Activated CD4-positive, alpha-beta T cell treated with anti-CD3 and anti-CD28 coated beads, Interleukin-2, amount 50 U/mL, for 4 hours (primary cell): ENCODE measurements at regions not wholly inside any gene's neighbourhood (a gene's known extent, or its start where the extent isn't known, plus 50 kb on each side); places are given as distances from the start of the nearest gene placed in this dataset.
A peak's percentile ranks its signal among the peaks of the same experiment; 100 is the strongest.

Source experiments
- DNase-seq, 2 experiments: peaks; one replicate each; pipeline ENCODE4 v3.0.0-alpha.2; 2020

- DNase-seq = no peak
Observed at GRCh38 chr6:11356404-11357155, 124.1 kb upstream of the NEDD9 start.

- peak; percentile 62 to 73 for DNase-seq
Observed at GRCh38 chr6:11353921-11354389, 121.5 kb upstream of the NEDD9 start.

DNA sequence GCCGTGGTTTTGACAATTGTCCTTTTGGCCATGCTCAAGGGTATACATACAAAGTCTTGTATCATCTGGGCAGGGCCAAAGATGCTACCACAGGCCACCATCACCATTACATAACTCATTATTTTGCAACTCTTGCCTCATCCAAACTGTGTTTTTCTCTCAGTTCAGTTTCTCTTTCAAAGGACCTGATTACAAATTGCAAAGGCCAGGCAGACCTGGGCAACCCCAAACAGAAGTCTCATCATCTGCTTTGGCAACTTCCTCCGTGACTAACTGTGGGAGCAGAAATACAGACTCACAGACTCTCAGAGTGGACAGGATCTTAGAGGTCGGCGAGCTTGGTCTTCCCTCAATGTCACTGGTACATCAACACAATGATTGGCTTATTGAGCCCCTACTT is 117.8 kb upstream of the NEDD9 start:
- DNase-seq = no peak

- no peak for DNase-seq
Observed at GRCh38 chr6:11349880-11350279, 117.4 kb upstream of the NEDD9 start.

DNA sequence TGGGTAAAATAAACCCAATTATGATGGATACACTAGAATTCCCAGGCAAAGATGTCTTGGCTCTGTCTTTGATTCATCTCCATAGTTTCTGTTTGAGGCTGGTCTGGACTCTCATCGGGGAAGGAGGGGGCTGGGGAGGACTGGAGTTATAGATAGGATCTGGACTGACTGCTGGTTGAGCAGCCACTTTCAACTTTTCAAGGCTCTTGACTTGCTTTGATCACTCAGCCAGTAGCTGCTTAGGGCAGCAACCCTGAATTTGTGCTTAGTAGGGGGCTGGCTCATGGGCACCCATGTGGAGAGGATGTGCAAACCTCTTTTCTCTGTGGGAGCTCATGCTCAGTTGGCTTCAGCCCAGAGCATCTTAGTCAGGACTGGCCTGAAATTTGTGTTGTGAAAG is 114.0 kb upstream of the NEDD9 start:
- no peak for DNase-seq

- no peak for DNase-seq
Observed at GRCh38 chr6:11345536-11345935, 113.1 kb upstream of the NEDD9 start.

DNA sequence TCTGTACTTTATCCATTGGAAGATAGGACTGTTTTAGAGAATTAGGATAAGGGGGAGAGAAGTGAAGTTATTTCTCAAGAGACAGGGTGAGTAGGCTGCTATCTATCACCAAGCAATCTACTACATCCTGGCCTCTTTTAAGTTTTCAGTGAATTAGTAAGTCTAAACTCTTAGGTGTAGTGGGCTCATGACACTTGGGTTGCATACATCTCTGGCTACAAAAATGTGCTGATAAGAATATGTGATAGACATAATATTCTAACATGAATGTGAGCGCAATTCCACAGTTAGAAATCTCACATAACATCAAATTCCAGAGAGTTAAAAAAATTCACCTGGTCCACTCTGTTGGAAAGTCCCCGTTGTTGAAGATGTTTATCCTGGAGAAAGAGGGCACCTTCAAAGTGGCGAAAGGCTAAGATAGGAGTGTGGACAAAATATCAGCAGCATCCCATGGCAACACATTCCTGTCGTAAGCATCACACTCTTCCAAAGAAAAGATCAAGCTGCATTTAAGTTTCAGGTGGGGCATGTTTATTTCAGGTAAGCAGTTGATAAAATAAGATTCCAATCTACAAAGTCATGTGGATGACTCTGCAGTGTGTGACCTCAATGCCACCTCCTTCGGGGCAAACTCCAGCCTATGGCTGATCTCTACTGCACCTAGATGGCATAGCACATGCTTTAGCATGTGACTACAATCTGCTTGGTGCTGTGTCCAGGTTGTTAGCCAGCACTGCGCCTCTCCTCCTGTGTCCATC is 111.7 kb upstream of the NEDD9 start:
- no peak for DNase-seq

GRCh38 chr6:11341867-11342266 is 109.4 kb upstream of the NEDD9 start:
- DNase-seq = no peak

DNA sequence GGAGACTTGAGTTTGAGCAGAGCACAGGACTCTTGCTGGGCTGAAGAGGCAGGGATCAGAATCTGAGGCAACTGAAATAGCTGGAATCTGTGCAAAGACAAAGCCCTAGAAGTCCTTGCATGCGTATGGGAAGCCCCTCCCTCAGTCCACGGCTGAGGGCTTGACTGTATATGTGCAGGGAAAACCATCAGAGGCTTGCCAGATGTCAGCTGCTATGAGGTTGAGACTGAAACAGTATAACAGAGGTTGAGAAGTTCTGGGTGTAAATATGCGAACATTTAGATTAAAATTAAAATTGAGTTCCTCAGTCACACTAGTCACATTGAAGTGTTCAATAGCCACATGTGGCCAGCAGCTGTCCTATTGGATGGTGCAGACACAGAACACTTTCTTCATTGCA is 108.8 kb upstream of the NEDD9 start:
- DNase-seq = no peak

DNA sequence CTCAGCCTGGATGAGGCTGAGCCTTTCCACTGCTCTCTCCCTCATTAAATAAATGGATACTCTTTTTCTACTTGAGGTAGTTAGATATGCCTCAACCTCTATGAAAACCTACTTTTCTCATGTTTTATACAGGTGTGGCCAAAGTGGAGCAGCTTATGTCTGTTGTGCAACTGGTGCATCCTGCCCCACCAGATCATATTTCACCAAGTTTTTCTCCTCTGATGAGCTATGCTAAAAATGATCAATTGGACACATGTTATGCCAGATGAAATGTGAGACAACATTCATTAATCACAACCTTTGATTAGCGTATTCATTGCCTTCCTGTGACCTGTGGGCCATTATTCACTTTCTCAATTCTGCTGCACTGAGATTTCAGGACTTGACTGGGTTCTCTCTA is 106.9 kb upstream of the NEDD9 start:
- DNase-seq = no peak

DNA sequence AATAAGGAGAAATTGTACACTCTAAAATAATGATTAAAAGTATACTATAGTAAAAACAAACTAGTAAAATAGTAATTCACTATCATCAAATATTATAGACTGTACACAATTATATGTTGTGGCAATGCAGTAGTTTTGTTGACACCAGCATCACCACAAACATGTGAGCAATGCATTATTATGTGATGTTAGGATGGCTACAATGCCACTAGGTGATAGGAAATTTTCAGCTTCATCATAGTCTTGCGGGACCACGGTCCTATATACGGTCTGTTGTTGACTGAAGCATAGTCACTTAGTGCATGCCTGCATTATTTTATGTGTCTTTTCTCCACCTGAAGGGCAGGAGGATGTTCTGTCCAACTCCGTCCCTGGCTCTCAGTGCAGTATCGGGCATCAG is 104.8 kb upstream of the NEDD9 start:
- no peak for DNase-seq

- no peak for DNase-seq
Observed at GRCh38 chr6:11335826-11336225, 103.4 kb upstream of the NEDD9 start.

- no peak for DNase-seq
Observed at GRCh38 chr6:11333132-11333849, 100.8 kb upstream of the NEDD9 start.

DNA sequence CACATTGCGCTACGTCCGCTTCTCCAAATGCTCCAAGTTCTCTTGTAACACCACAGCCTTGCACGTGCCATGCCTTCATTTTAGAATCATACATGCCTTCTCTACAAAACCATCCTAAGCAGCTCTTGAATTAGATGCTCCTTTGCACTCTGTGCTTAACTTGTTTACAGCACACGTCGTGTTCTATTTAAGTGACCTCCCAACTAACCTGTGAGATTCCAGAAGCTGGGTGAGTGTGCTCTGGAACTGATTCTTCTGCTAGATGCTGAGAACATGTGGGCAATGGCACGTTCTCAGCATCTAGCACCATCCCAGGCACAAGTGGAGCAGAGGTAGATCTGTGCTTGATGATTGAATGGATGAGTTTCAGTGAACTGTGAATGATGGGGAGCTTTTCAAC is 100.0 kb upstream of the NEDD9 start:
- DNase-seq = no peak

DNA sequence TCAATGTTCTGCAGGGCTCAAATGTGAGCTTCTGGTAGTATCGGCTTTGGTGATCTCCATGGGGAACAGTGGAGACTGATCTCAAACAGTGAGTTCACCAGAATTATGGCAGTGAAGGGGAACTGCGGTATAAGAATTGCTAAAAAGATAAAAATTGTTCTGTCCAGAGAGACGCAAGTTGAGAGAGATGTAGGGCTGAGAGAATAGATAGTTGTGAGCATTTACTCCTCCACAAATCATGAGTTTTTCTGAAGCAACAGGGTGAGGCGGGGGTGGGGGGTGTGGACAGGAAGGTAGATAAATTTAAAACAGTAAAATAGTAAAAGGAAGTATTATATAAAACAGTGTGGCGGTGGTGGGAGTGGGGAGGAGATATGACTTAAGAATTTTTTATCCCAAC is 98.6 kb upstream of the NEDD9 start:
- no peak for DNase-seq

DNA sequence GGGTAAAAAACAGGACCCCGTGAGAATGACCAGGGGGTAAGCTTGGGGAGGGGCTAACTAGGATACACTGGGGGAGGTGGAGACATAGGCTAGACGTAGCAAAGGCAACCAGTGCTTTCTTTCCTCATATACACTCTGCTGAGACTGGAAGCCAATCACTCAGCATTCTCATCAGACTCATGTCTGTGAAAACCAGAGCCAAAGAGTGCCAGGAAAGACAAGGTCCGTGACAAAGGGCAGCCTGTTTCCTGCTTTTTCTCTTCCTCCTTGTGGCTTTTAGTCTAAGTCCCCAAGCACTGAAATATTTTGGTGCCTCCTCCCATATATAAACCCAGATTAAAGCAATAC is 97.9 kb upstream of the NEDD9 start:
- no peak for DNase-seq

- no peak for DNase-seq
Observed at GRCh38 chr6:11329726-11330412, 97.4 kb upstream of the NEDD9 start.

GRCh38 chr6:11328613-11329247 is 96.3 kb upstream of the NEDD9 start:
- no peak for DNase-seq

DNA sequence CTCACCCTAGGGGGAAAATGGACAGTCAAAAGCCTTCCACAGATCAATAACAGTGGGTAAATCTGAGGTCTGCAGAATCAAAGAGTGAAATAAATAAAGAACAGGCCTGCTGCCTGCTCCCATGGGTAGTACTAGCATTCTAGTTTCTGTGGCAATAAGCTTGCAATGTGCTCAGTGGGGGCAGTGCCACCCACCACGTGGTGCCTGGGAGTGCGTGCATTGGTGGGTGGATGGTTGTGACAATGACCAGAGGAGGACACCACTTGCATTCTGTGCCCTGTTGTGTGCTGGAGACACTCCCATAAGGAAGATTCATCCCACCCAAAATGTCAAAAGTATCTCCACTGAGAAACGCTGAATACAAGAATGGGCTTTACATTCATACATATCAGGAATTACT is 95.5 kb upstream of the NEDD9 start:
- DNase-seq = no peak

DNA sequence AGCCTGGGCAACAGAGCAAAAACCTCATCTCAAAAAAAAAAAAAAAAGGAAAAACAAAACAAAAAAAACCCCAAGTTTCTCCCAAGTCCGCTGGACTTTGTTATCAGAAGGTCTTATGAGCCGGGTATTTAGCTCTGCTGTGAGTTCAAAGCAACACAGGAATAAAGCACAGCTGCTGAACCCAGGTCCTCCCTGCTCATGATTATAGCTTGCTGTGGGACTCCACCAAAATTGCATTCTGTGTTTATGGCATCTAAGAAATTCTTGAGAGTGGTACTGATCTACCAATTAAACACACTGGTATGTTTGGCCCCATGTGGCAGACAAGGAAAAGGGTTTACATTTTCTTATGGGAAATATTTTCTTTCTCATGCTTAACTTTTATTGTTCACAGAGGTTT is 93.6 kb upstream of the NEDD9 start:
- no peak for DNase-seq

- peak; percentile 22 to 29 for DNase-seq
Observed at GRCh38 chr6:11324453-11325015, 92.1 kb upstream of the NEDD9 start.

DNA sequence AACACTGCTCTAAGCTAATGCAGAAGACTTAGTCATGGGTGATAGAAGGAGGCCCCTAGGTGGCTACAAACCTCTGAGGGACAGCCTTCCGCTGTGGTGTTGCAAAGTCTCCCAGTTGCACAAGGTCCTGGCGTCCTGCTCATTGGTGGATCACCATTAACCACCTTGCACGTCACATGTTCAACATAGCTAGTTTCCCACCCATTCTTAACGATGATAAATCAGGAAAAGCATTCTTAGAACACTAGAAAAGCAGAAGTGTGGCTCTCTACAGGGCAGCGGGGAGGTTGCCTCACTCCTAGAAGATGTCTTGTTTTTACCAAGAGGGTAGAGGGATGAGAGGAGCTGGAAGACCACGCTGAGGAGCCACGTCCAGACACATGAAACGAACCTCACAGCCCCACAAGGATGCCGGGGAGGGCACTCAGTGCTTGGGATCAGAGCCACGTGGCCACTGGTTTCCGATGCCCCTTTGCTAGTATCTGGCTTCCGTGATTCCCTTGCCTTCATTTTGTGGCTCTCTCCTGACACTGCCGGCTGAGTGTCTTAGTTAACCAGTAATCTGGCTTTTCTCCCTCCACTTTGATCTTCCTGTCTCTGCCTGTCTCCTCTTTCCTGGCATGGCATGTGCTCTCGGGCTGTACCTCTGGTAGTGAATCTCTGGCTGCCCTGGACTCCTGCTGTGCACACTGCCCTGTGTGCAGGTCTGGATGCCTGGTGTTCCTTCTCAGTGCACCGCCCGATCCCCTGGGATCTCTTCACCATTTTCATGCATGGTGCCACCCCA is 91.4 kb upstream of the NEDD9 start:
- no peak for DNase-seq
